Trophoblast cell (in vitro differentiated cells and primary cell): ENCODE measurements at regions not wholly inside any gene's neighbourhood (a gene's known extent, or its start where the extent isn't known, plus 50 kb on each side); places are given as distances from the start of the nearest gene placed in this dataset.

ENCODE experiments used
- DNase-seq, 2 donors: peaks; one replicate each; pipeline ENCODE4 v3.0.0-alpha.2; 2016
- H2AFZ ChIP-seq: 2 replicates; pipeline ENCODE4 v1.6.1; 2013; ENCODE audit warnings: low read length, moderate library complexity, mild to moderate bottlenecking; ENCODE audit not compliant: insufficient read depth, poor library complexity
- H2AK5ac ChIP-seq: 2 replicates; pipeline ENCODE4 v1.6.1; 2013; ENCODE audit warnings: mild to moderate bottlenecking, low read length
- H2BK120ac ChIP-seq: 2 replicates; pipeline ENCODE4 v1.6.1; 2013; ENCODE audit warnings: low read length, mild to moderate bottlenecking, moderate library complexity; ENCODE audit not compliant: insufficient read depth, poor library complexity
- H2BK12ac ChIP-seq: 2 replicates; pipeline ENCODE4 v1.6.1; 2013; ENCODE audit warnings: mild to moderate bottlenecking, low read length, moderate library complexity
- H2BK5ac ChIP-seq: 2 replicates; pipeline ENCODE4 v1.6.1; 2013; ENCODE audit warnings: low read length, low read depth, moderate library complexity, mild to moderate bottlenecking; ENCODE audit not compliant: poor library complexity
- H3K14ac ChIP-seq: 2 replicates; pipeline ENCODE4 v1.6.1; 2013; ENCODE audit warnings: mild to moderate bottlenecking, low read length
- H3K18ac ChIP-seq: 2 replicates; pipeline ENCODE4 v1.6.1; 2013; ENCODE audit warnings: mild to moderate bottlenecking, low read length
- H3K23ac ChIP-seq: 2 replicates; pipeline ENCODE4 v1.6.1; 2013; ENCODE audit warnings: low read length
- H3K27ac ChIP-seq: 2 replicates; pipeline ENCODE4 v1.5.1; 2013; ENCODE audit warnings: low read depth, mild to moderate bottlenecking, inconsistent platforms, low read length, moderate library complexity
- H3K27me3 ChIP-seq: 2 replicates; pipeline ENCODE4 v1.6.1; 2013; ENCODE audit warnings: inconsistent platforms, mild to moderate bottlenecking, low read length, moderate library complexity; ENCODE audit not compliant: insufficient read depth
- H3K36me3 ChIP-seq, 2 experiments: 1 replicate in 1 of 2; 2 replicates in 1 of 2; pipeline ENCODE4 v1.6.1; 2013; ENCODE audit warnings: low read length in 2 of 2, mild to moderate bottlenecking in 2 of 2, moderate library complexity in 1 of 2; ENCODE audit not compliant: insufficient read depth in 2 of 2, control insufficient read depth in 1 of 2
- H3K4ac ChIP-seq: 2 replicates; pipeline ENCODE4 v1.6.1; 2013; ENCODE audit warnings: low read depth, mild to moderate bottlenecking, low read length, moderate library complexity
- H3K4me1 ChIP-seq, 2 experiments: 1 replicate in 1 of 2; 2 replicates in 1 of 2; pipeline ENCODE4 v1.6.1; 2013; ENCODE audit warnings: low read length in 2 of 2, mild to moderate bottlenecking in 2 of 2, moderate library complexity in 1 of 2; ENCODE audit not compliant: insufficient read depth in 2 of 2, control insufficient read depth in 1 of 2
- H3K4me2 ChIP-seq: 2 replicates; pipeline ENCODE4 v1.6.1; 2013; ENCODE audit warnings: inconsistent platforms, mild to moderate bottlenecking, low read length, moderate library complexity
- H3K4me3 ChIP-seq: 2 replicates; pipeline ENCODE4 v1.5.1; 2013; ENCODE audit warnings: mild to moderate bottlenecking, low read depth, low read length, inconsistent platforms
- H3K79me1 ChIP-seq: one replicate; pipeline ENCODE4 v1.6.1; 2013; ENCODE audit warnings: low read length
- H3K79me2 ChIP-seq: 2 replicates; pipeline ENCODE4 v1.6.1; 2013; ENCODE audit warnings: low read length, mild to moderate bottlenecking; ENCODE audit not compliant: control insufficient read depth, insufficient read depth, poor library complexity
- H3K9ac ChIP-seq: 2 replicates; pipeline ENCODE4 v1.6.1; 2013; ENCODE audit warnings: mild to moderate bottlenecking, low read length
- H3K9me3 ChIP-seq: 2 replicates; pipeline ENCODE4 v1.6.1; 2013; ENCODE audit warnings: low read depth, mild to moderate bottlenecking, control low read depth, inconsistent platforms, low read length; ENCODE audit not compliant: insufficient read depth
- H4K12ac ChIP-seq: 2 replicates; pipeline ENCODE4 v1.6.1; 2013; ENCODE audit warnings: low read depth, mild to moderate bottlenecking, low read length, moderate library complexity
- H4K8ac ChIP-seq: 2 replicates; pipeline ENCODE4 v1.6.1; 2013; ENCODE audit warnings: low read depth, mild to moderate bottlenecking, low read length, moderate library complexity
- H4K91ac ChIP-seq: one replicate; pipeline ENCODE4 v1.6.1; 2013; ENCODE audit warnings: low read depth, mild to moderate bottlenecking, low read length, moderate library complexity
- WGBS: extraction: QIAGEN DNeasy Blood & Tissue Kit; methylation state at CpG from one replicate; pipeline ENCODE4 v1.1.7; 2013; ENCODE audit warnings: missing lambda C conversion rate; ENCODE audit not compliant: insufficient read length, insufficient coverage; ENCODE audit errors: extremely low coverage; 5-methylcytosine and 5-hydroxymethylcytosine counted together

- Histone ChIP-seq H3K18ac (no peak overlapping the region), H2AFZ (no peak overlapping the region), H3K27me3 (no peaks in the 10 kb centered on the region), H3K9ac (no peak overlapping the region), H2BK120ac (no peak overlapping the region), H3K79me1 (no peaks in the 10 kb centered on the region), H3K27ac (no peak overlapping the region), H3K36me3 (no peaks in the 10 kb centered on the region), H4K12ac (no peak overlapping the region), H3K4ac (no peak overlapping the region), H4K8ac (no peak overlapping the region), H4K91ac (no peak overlapping the region), H3K4me1 (no peaks in the 10 kb centered on the region), H3K23ac (no peak overlapping the region), H3K9me3 (no peaks in the 10 kb centered on the region), H2BK12ac (no peak overlapping the region), H3K4me2 (no peak overlapping the region), H3K14ac (no peak overlapping the region), H3K79me2 (no peaks in the 10 kb centered on the region), H2AK5ac (no peak overlapping the region), H2BK5ac (no peak overlapping the region), H3K4me3 (no peak overlapping the region)
- no peak for DNase-seq
- WGBS = no CpG with 5 or more reads among the region's 5 CpGs
These were observed 298.4 kb upstream of the PRDM1 start for GRCh38 chr6:105787747-105788146.

GRCh38 chr6:105786890-105787655 lies 299.1 kb upstream of the PRDM1 start:
- Histone ChIP-seq H4K91ac (no peak overlapping the region), H3K4me3 (no peak overlapping the region), H3K36me3 (no peaks in the 10 kb centered on the region), H2BK12ac (no peak overlapping the region), H3K4ac (no peak overlapping the region), H3K79me1 (no peaks in the 10 kb centered on the region), H3K18ac (no peak overlapping the region), H3K79me2 (no peaks in the 10 kb centered on the region), H3K4me1 (no peaks in the 10 kb centered on the region), H4K8ac (no peak overlapping the region), H3K9me3 (no peaks in the 10 kb centered on the region), H3K4me2 (no peak overlapping the region), H3K27ac (no peak overlapping the region), H2AFZ (no peak overlapping the region), H2BK120ac (no peak overlapping the region), H3K27me3 (no peaks in the 10 kb centered on the region), H2BK5ac (no peak overlapping the region), H4K12ac (no peak overlapping the region), H3K9ac (no peak overlapping the region), H3K14ac (no peak overlapping the region), H2AK5ac (no peak overlapping the region), H3K23ac (no peak overlapping the region)
- WGBS = no CpG with 5 or more reads among the region's 10 CpGs
- DNase-seq = no peak

- no peak overlapping the region for H3K27ac ChIP-seq
- no peak overlapping the region for H3K14ac ChIP-seq
- no peaks in the 10 kb centered on the region for H3K27me3 ChIP-seq
- H2BK120ac ChIP-seq = no peak overlapping the region
- H4K91ac ChIP-seq = no peak overlapping the region
- no peaks in the 10 kb centered on the region for H3K79me2 ChIP-seq
- no peak for DNase-seq
- no peak overlapping the region for H3K4me2 ChIP-seq
- H3K23ac ChIP-seq = no peak overlapping the region
- no CpG with 5 or more reads among the region's 1 CpG for WGBS
- H3K36me3 ChIP-seq = no peaks in the 10 kb centered on the region
- no peak overlapping the region for H3K18ac ChIP-seq
- H3K9me3 ChIP-seq = no peaks in the 10 kb centered on the region
- H3K4me3 ChIP-seq = no peak overlapping the region
- H2AFZ ChIP-seq = no peak overlapping the region
- no peak overlapping the region for H2AK5ac ChIP-seq
- no peaks in the 10 kb centered on the region for H3K79me1 ChIP-seq
- H4K8ac ChIP-seq = no peak overlapping the region
- no peak overlapping the region for H2BK5ac ChIP-seq
- H3K4ac ChIP-seq = no peak overlapping the region
- no peaks in the 10 kb centered on the region for H3K4me1 ChIP-seq
- H3K9ac ChIP-seq = no peak overlapping the region
- no peak overlapping the region for H2BK12ac ChIP-seq
- H4K12ac ChIP-seq = no peak overlapping the region
These were observed 299.7 kb upstream of the PRDM1 start for GRCh38 chr6:105786449-105786848.

GRCh38 chr6:105785066-105785811 lies 300.9 kb upstream of the PRDM1 start:
- H3K27me3 ChIP-seq = no peaks in the 10 kb centered on the region
- no CpG with 5 or more reads among the region's 6 CpGs for WGBS
- no peak for DNase-seq

More at GRCh38 chr6:105785066-105785811, 300.9 kb upstream of the PRDM1 start:
- H4K8ac ChIP-seq = no peak overlapping the region
- no peak overlapping the region for H3K14ac ChIP-seq
- H2AFZ ChIP-seq = no peak overlapping the region
- no peaks in the 10 kb centered on the region for H3K4me1 ChIP-seq
- no peak overlapping the region for H2BK12ac ChIP-seq
- H2BK120ac ChIP-seq = no peak overlapping the region
- no peak overlapping the region for H3K27ac ChIP-seq
- no peaks in the 10 kb centered on the region for H3K79me2 ChIP-seq
- H4K91ac ChIP-seq = no peak overlapping the region
- no peaks in the 10 kb centered on the region for H3K36me3 ChIP-seq
- H3K9me3 ChIP-seq = no peaks in the 10 kb centered on the region
- no peaks in the 10 kb centered on the region for H3K79me1 ChIP-seq
- no peak overlapping the region for H3K4me2 ChIP-seq
- no peak overlapping the region for H2AK5ac ChIP-seq
- no peak overlapping the region for H3K9ac ChIP-seq
- H3K18ac ChIP-seq = no peak overlapping the region
- no peak overlapping the region for H3K4me3 ChIP-seq
- H3K23ac ChIP-seq = no peak overlapping the region
- no peak overlapping the region for H2BK5ac ChIP-seq
- H4K12ac ChIP-seq = no peak overlapping the region
- H3K4ac ChIP-seq = no peak overlapping the region
